Kidney epithelial cell (primary cell): ENCODE measurements at regions not wholly inside any gene's neighbourhood (a gene's known extent, or its start where the extent isn't known, plus 50 kb on each side); places are given as distances from the start of the nearest gene placed in this dataset.
A peak's percentile ranks its signal among the peaks of the same experiment; 100 is the strongest.
"Not testable (repeated sequence)": the region's sequence is repeated elsewhere in the genome, so short reads cannot be mapped to it uniquely, and the experiment has no call there.

Experiments
- DNase-seq: peaks from one replicate; pipeline ENCODE4 v3.0.0-alpha.2; 2010; ENCODE audit warnings: low read depth
- H3K27me3 ChIP-seq: 2 replicates; pipeline ENCODE4 v1.6.0; 2011; ENCODE audit warnings: low read length; ENCODE audit not compliant: control insufficient read depth, insufficient read depth
- H3K36me3 ChIP-seq: 2 replicates; pipeline ENCODE4 v1.5.1; 2011; ENCODE audit warnings: low read length; ENCODE audit not compliant: control insufficient read depth, insufficient read depth
- H3K4me3 ChIP-seq: 2 replicates; pipeline ENCODE4 v1.5.1; 2011; ENCODE audit warnings: low read depth, mild to moderate bottlenecking, control low read depth, low read length
- CTCF ChIP-seq: IDR thresholded peaks from 2 replicates; pipeline ENCODE4 v1.5.1; 2011; ENCODE audit warnings: mild to moderate bottlenecking, moderate library complexity, low read length, control low read depth, inconsistent platforms; ENCODE audit not compliant: insufficient read depth, poor library complexity, severe bottlenecking

GRCh38 chr9:94441146-94441545 lies 112.7 kb upstream of the NUTM2F start:
- not testable (repeated sequence) for H3K4me3 ChIP-seq, H3K36me3 ChIP-seq, DNase-seq, H3K27me3 ChIP-seq

- H3K36me3 ChIP-seq = no peaks in the 10 kb centered on the region
- no peaks in the 10 kb centered on the region for H3K27me3 ChIP-seq
- H3K4me3 ChIP-seq = no peak overlapping the region
- no peak for DNase-seq
- TF ChIP-seq CTCF = no peak
Observed at GRCh38 chr9:94441796-94442195, 113.1 kb upstream of the PCAT7 start.

- DNase-seq = peak; percentile 44
- H3K4me3 ChIP-seq = no peak overlapping the region
- no peaks in the 10 kb centered on the region for H3K36me3 ChIP-seq
- H3K27me3 ChIP-seq = no peaks in the 10 kb centered on the region
- TF ChIP-seq CTCF = no peak
Observed at GRCh38 chr9:94443032-94443722, 111.7 kb upstream of the PCAT7 start.

- Histone ChIP-seq H3K4me3 (no peak overlapping the region), H3K27me3 (no peaks in the 10 kb centered on the region), H3K36me3 (peaks cover 1% of the 10 kb centered on the region)
- TF ChIP-seq CTCF = no peak
- DNase-seq = no peak
Observed at GRCh38 chr9:94445863-94446262, 109.0 kb upstream of the PCAT7 start.

GRCh38 chr9:94449486-94449885 lies 105.4 kb upstream of the PCAT7 start:
- TF ChIP-seq CTCF = no peak
- Histone ChIP-seq H3K4me3 (no peak overlapping the region), H3K27me3 (no peaks in the 10 kb centered on the region), H3K36me3 (peaks cover 2% of the 10 kb centered on the region)
- DNase-seq = no peak

GRCh38 chr9:94464790-94465189 lies 90.1 kb upstream of the PCAT7 start:
- DNase-seq = no peak
- no peak for TF ChIP-seq CTCF
- no peaks in the 10 kb centered on the region for H3K36me3 ChIP-seq

GRCh38 chr9:94472063-94472462 lies 82.8 kb upstream of the PCAT7 start:
- not testable (repeated sequence) for H3K27me3 ChIP-seq, DNase-seq, H3K4me3 ChIP-seq, H3K36me3 ChIP-seq

More at GRCh38 chr9:94464790-94465189, 90.1 kb upstream of the PCAT7 start:
- no peaks in the 10 kb centered on the region for H3K27me3 ChIP-seq
- H3K4me3 ChIP-seq = no peak overlapping the region
